Parathyroid adenoma (tissue), 2 donors: ENCODE measurements at regions not wholly inside any gene's neighbourhood (a gene's known extent, or its start where the extent isn't known, plus 50 kb on each side); places are given as distances from the start of the nearest gene placed in this dataset.
A peak's percentile ranks its signal among the peaks of the same experiment; 100 is the strongest.
"Not testable (repeated sequence)": the region's sequence is repeated elsewhere in the genome, so short reads cannot be mapped to it uniquely, and the experiment has no call there.

Experiments
- H2AFZ ChIP-seq: fragments of 300-600 bp; sonication (generic); one replicate; pipeline ENCODE4 v1.7.0; 2017; ENCODE audit warnings: antibody characterized with exemption, mild to moderate bottlenecking
- H3K27ac ChIP-seq: fragments of 300-600 bp; sonication (generic); one replicate; pipeline ENCODE4 v1.7.0; 2017
- H3K27me3 ChIP-seq: fragments of 300-600 bp; sonication (generic); one replicate; pipeline ENCODE4 v1.7.0; 2017; ENCODE audit warnings: low read length; ENCODE audit not compliant: control insufficient read depth, insufficient read depth
- H3K36me3 ChIP-seq: fragments of 300-600 bp; sonication (generic); one replicate; pipeline ENCODE4 v1.7.0; 2017; ENCODE audit warnings: low read length; ENCODE audit not compliant: control insufficient read depth, insufficient read depth
- H3K4me1 ChIP-seq: fragments of 300-600 bp; sonication (generic); one replicate; pipeline ENCODE4 v1.7.0; 2017; ENCODE audit warnings: control low read depth
- H3K4me2 ChIP-seq: fragments of 300-600 bp; sonication (generic); one replicate; pipeline ENCODE4 v1.7.0; 2017; ENCODE audit warnings: low read length
- H3K4me3 ChIP-seq: fragments of 300-600 bp; sonication (generic); one replicate; pipeline ENCODE4 v1.7.0; 2017; ENCODE audit warnings: low read depth, low read length
- H3K79me2 ChIP-seq: fragments of 300-600 bp; sonication (generic); one replicate; pipeline ENCODE4 v1.7.0; 2017; ENCODE audit warnings: control low read depth
- H3K9ac ChIP-seq: fragments of 300-600 bp; sonication (generic); one replicate; pipeline ENCODE4 v1.7.0; 2017; ENCODE audit warnings: mild to moderate bottlenecking
- H3K9me3 ChIP-seq: fragments of 300-600 bp; sonication (generic); one replicate; pipeline ENCODE4 v1.7.0; 2017; ENCODE audit warnings: low read length; ENCODE audit not compliant: control insufficient read depth
- TF ChIP-seq, protein P1 (sequence below): fragments of 300-600 bp; sonication (generic); IDR thresholded peaks from one replicate; pipeline ENCODE4 v1.7.0; 2017; ENCODE audit warnings: antibody characterized with exemption, mild to moderate bottlenecking
- donor health status: primary hyperparathyroidism.

DNA sequence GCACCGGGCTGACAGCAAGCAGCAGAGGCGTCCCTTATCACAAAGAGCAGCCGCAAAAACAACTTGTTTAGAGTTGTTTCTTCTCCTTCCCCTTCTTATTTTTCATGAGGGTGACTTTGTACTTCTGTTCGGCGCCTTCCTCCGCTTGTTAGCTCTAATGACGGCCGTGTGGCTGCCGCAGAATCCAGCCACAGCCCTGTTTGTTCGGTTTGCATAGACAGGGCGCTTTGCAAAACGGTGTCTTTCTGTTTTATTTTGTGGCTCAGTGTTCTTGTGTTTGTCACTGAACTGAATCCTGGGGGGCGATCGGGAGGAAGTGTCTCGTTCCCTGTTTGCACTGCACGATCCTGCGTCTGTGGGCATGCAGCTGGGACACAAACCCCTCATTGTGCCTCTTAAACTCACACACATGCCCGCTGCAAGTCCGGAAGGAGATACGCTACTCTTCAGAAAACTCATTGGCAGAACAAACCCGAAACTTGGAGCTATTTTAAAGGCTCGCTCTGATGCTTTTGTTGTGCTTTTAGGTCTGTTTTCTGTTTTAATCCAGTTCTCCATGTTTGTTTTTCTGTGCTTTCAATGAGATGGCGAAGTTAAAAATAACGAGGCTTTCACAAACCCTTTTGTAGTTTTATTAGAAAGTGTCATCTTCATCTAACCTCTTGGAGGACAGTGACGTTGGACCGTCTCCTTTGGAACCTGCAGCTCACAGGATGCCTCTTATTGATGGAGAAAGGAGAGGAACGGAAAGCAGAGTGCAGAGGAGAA lies 213.9 kb downstream of the IRX2 start:
- Histone ChIP-seq H3K4me2 (no peak overlapping the region), H3K79me2 (no peaks in the 10 kb centered on the region), H3K9ac (no peak overlapping the region), H3K9me3 (no peaks in the 10 kb centered on the region), H3K27me3 (no peaks in the 10 kb centered on the region), H2AFZ (peak overlapping the region; percentile 13), H3K36me3 (no peaks in the 10 kb centered on the region), H3K4me3 (no peak overlapping the region), H3K27ac (no peak overlapping the region), H3K4me1 (no peaks in the 10 kb centered on the region)
- TF ChIP-seq, protein P1, sequence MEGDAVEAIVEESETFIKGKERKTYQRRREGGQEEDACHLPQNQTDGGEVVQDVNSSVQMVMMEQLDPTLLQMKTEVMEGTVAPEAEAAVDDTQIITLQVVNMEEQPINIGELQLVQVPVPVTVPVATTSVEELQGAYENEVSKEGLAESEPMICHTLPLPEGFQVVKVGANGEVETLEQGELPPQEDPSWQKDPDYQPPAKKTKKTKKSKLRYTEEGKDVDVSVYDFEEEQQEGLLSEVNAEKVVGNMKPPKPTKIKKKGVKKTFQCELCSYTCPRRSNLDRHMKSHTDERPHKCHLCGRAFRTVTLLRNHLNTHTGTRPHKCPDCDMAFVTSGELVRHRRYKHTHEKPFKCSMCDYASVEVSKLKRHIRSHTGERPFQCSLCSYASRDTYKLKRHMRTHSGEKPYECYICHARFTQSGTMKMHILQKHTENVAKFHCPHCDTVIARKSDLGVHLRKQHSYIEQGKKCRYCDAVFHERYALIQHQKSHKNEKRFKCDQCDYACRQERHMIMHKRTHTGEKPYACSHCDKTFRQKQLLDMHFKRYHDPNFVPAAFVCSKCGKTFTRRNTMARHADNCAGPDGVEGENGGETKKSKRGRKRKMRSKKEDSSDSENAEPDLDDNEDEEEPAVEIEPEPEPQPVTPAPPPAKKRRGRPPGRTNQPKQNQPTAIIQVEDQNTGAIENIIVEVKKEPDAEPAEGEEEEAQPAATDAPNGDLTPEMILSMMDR = no peak

DNA sequence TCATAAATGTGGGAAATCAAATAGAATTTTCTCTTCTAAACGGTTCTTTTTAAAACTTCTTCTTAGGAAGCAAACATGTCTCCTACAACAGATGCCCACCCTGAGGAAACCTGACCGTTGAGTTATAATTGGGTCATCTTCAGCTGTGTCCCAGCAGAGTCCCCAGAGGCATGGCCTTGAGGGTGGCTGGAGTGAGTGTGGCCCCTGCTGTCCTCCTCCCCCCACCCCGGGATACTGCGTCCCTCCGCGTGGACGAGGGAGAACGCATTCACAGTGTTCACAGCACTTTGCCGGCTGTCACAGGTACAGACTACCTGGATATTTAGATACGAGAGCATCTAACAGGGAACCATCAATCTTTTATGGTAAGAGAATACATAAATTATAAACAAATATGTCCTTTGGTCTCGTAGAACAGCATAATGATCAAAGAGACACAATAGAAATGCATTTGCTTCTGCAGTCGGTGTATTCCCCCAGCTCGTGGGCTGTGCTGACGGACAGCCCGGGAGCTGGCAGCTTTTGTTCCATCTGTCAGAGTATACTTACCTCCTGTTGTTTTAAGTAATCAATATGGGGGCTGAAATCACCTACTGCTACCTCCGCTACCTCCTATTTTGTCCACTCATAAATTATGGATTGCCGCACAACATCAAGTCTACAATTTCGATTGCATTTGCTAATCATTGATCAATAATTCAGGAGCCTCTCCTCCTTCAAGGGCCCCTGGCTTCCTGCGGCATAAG lies 214.7 kb downstream of the IRX2 start:
- Histone ChIP-seq H3K4me1 (no peaks in the 10 kb centered on the region), H3K4me2 (no peak overlapping the region), H2AFZ (no peak overlapping the region), H3K27ac (no peak overlapping the region), H3K9ac (no peak overlapping the region), H3K36me3 (no peaks in the 10 kb centered on the region), H3K79me2 (no peaks in the 10 kb centered on the region), H3K4me3 (no peak overlapping the region), H3K27me3 (no peaks in the 10 kb centered on the region), H3K9me3 (no peaks in the 10 kb centered on the region)
- TF ChIP-seq, protein P1 = no peak

DNA sequence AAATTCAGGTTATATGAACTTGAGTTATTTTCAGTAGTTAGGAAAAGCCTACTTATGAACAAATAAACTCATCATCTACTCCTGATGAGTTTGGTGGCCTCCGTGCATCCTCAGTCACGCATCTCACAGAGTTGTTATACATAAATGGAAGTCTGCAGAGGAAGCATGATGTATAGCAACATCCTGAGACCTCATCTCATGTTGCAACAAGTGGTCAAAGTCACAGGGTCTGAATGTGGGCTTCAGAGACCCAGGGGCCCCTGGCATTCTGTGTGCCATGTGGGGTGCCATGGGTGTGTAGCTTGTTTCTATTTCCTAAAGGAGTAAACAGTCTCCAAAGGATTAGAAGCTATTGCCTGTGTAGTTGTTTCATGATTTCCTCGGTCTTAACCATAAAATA lies 216.5 kb downstream of the IRX2 start:
- Histone ChIP-seq H3K79me2 (no peaks in the 10 kb centered on the region), H3K36me3 (no peaks in the 10 kb centered on the region), H3K9ac (no peak overlapping the region), H2AFZ (no peak overlapping the region), H3K9me3 (no peaks in the 10 kb centered on the region), H3K4me3 (no peak overlapping the region), H3K4me1 (no peaks in the 10 kb centered on the region), H3K27ac (no peak overlapping the region), H3K27me3 (no peaks in the 10 kb centered on the region), H3K4me2 (no peak overlapping the region)
- TF ChIP-seq, protein P1 = no peak

DNA sequence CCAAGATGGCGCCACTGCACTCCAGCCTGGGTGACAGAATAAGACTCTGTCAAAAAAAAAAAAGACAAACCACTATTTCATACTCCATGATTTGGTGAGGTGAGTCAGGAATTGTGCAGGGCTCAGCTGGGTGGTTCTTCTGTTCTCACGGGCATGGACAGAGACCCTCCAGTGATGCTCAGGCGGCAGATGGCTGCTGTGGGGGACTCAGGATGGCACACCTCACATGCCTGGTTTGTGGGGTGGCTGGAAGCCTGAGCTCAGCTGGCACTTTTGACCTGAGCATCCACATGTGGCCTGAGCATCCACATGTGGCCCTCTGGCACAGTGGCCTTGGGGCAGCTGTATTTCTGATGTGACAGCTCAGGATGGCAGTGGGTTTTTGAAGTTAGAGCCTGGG lies 217.2 kb downstream of the IRX2 start:
- H3K9me3 ChIP-seq = no peaks in the 10 kb centered on the region
- H3K79me2 ChIP-seq = no peaks in the 10 kb centered on the region
- H3K36me3 ChIP-seq = no peaks in the 10 kb centered on the region
- H3K4me2 ChIP-seq = no peak overlapping the region
- H3K9ac ChIP-seq = no peak overlapping the region
- no peak overlapping the region for H3K4me3 ChIP-seq
- no peak overlapping the region for H2AFZ ChIP-seq
- H3K27me3 ChIP-seq = no peaks in the 10 kb centered on the region
- H3K4me1 ChIP-seq = no peaks in the 10 kb centered on the region
- no peak overlapping the region for H3K27ac ChIP-seq
- TF ChIP-seq, protein P1 = no peak

- H3K9me3 ChIP-seq, H3K4me1 ChIP-seq, H2AFZ ChIP-seq, H3K79me2 ChIP-seq, H3K36me3 ChIP-seq, H3K4me3 ChIP-seq, H3K4me2 ChIP-seq, H3K9ac ChIP-seq, H3K27me3 ChIP-seq, H3K27ac ChIP-seq: not testable (repeated sequence)
These were observed 217.6 kb downstream of the IRX2 start for GRCh38 chr5:2533848-2534247.
